Type B pancreatic cell (in vitro differentiated cells): ENCODE measurements at regions not wholly inside any gene's neighbourhood (a gene's known extent, or its start where the extent isn't known, plus 50 kb on each side); places are given as distances from the start of the nearest gene placed in this dataset.

Experiments used
- DNase-seq: peaks from one replicate; pipeline ENCODE4 v3.0.0; 2021; ENCODE audit warnings: mixed read lengths; ENCODE audit not compliant: unreplicated experiment; ENCODE audit errors: extremely low spot score
- H3K27ac Mint-ChIP-seq: 2 replicates; pipeline ENCODE4 v1.8.0; 2021; ENCODE audit warnings: mild to moderate bottlenecking, mixed read lengths
- H3K27me3 Mint-ChIP-seq: 2 replicates; pipeline ENCODE4 v1.8.0; 2021; ENCODE audit warnings: mixed read lengths
- H3K36me3 Mint-ChIP-seq: 2 replicates; pipeline ENCODE4 v1.8.0; 2021; ENCODE audit warnings: mixed read lengths
- H3K4me1 Mint-ChIP-seq: one replicate; pipeline ENCODE4 v1.8.0; 2021; ENCODE audit warnings: mixed read lengths; ENCODE audit not compliant: unreplicated experiment
- H3K4me3 Mint-ChIP-seq: 2 replicates; pipeline ENCODE4 v1.8.0; 2021; ENCODE audit warnings: mild to moderate bottlenecking, mixed read lengths
- H3K9me3 Mint-ChIP-seq: 2 replicates; pipeline ENCODE4 v1.8.0; 2021; ENCODE audit warnings: mixed read lengths
- CTCF ChIP-seq: fragments of 200-600 bp; sonication (generic); conservative IDR thresholded peaks from 2 replicates; pipeline ENCODE4 v1.5.0; 2021; ENCODE audit warnings: antibody characterized with exemption, mild to moderate bottlenecking

- Mint-ChIP-seq H3K27ac (no peak overlapping the region), H3K9me3 (no peaks in the 10 kb centered on the region), H3K4me3 (no peak overlapping the region), H3K27me3 (no peaks in the 10 kb centered on the region), H3K36me3 (no peaks in the 10 kb centered on the region), H3K4me1 (peaks cover 15% of the 10 kb centered on the region)
- DNase-seq = no peak
- TF ChIP-seq CTCF = no peak
These were observed 491.8 kb upstream of the GHITM start for GRCh38 chr10:83647526-83647925.

GRCh38 chr10:83648201-83648600 is 491.1 kb upstream of the GHITM start:
- peaks cover 15% of the 10 kb centered on the region for H3K4me1 Mint-ChIP-seq
- DNase-seq = no peak
- TF ChIP-seq CTCF = no peak
- H3K4me3 Mint-ChIP-seq = no peak overlapping the region
- no peaks in the 10 kb centered on the region for H3K27me3 Mint-ChIP-seq
- H3K9me3 Mint-ChIP-seq = no peaks in the 10 kb centered on the region
- H3K27ac Mint-ChIP-seq = no peak overlapping the region
- H3K36me3 Mint-ChIP-seq = no peaks in the 10 kb centered on the region

- no peaks in the 10 kb centered on the region for H3K9me3 Mint-ChIP-seq
- H3K36me3 Mint-ChIP-seq = no peaks in the 10 kb centered on the region
- H3K27ac Mint-ChIP-seq = no peak overlapping the region
- no peak overlapping the region for H3K4me3 Mint-ChIP-seq
- peaks cover 15% of the 10 kb centered on the region for H3K4me1 Mint-ChIP-seq
- no peak for TF ChIP-seq CTCF
- no peaks in the 10 kb centered on the region for H3K27me3 Mint-ChIP-seq
- no peak for DNase-seq
These were observed 489.8 kb upstream of the GHITM start for GRCh38 chr10:83649471-83649870.

GRCh38 chr10:83654689-83655088 is 484.6 kb upstream of the GHITM start:
- H3K27ac Mint-ChIP-seq = no peak overlapping the region
- no peak for DNase-seq
- no peaks in the 10 kb centered on the region for H3K36me3 Mint-ChIP-seq
- H3K4me1 Mint-ChIP-seq = peaks cover 5% of the 10 kb centered on the region
- no peak for TF ChIP-seq CTCF
- H3K4me3 Mint-ChIP-seq = no peak overlapping the region
- no peaks in the 10 kb centered on the region for H3K9me3 Mint-ChIP-seq
- no peaks in the 10 kb centered on the region for H3K27me3 Mint-ChIP-seq

DNA sequence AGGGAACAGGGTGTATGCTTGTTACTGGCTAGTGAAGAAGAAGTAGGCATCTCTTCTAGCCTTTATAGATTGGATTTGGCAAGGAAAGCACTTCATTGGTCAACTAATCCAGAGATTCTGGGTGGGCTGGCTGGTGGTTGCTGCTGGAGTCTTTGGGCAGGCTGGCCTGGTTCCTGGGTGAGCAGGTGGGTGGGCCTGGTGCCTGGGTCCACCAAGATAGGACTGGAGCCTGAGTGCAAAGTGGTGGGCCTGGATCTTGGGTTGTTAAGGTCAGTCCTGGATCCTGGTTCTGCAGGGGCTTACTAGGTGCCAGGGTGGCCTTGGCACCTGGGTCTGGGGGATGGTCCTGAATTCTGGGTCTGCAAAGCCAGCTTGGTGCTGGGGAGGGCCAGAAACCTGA is 482.4 kb upstream of the GHITM start:
- Mint-ChIP-seq H3K27me3 (no peaks in the 10 kb centered on the region), H3K9me3 (no peaks in the 10 kb centered on the region), H3K27ac (no peak overlapping the region), H3K36me3 (no peaks in the 10 kb centered on the region), H3K4me1 (no peaks in the 10 kb centered on the region), H3K4me3 (no peak overlapping the region)
- DNase-seq = no peak
- TF ChIP-seq CTCF = no peak

- H3K9me3 Mint-ChIP-seq = no peaks in the 10 kb centered on the region
- no peaks in the 10 kb centered on the region for H3K27me3 Mint-ChIP-seq
- no peak for TF ChIP-seq CTCF
- no peaks in the 10 kb centered on the region for H3K4me1 Mint-ChIP-seq
- no peak for DNase-seq
- no peak overlapping the region for H3K27ac Mint-ChIP-seq
- H3K36me3 Mint-ChIP-seq = no peaks in the 10 kb centered on the region
- no peak overlapping the region for H3K4me3 Mint-ChIP-seq
These were observed 481.8 kb upstream of the GHITM start for GRCh38 chr10:83657487-83657886.
